Memory B cell (primary cell): ENCODE measurements at regions not wholly inside any gene's neighbourhood (a gene's known extent, or its start where the extent isn't known, plus 50 kb on each side); places are given as distances from the start of the nearest gene placed in this dataset.

ENCODE experiments used
- ATAC-seq: fragments of 150-1000 bp; cut with Tn5 transposase; 2 replicates; pipeline ENCODE4 v1.10.0; 2021; ENCODE audit warnings: low read depth, mild to moderate bottlenecking, moderate library complexity
- DNase-seq, 2 donors: peaks; one replicate each; pipeline ENCODE4 v3.0.0; 2022; ENCODE audit warnings: low spot score in 2 of 2
- H3K27ac Mint-ChIP-seq: one replicate; pipeline ENCODE4 v1.8.0; 2022; ENCODE audit warnings: mild to moderate bottlenecking, moderate library complexity, mixed read lengths
- H3K27me3 Mint-ChIP-seq: one replicate; pipeline ENCODE4 v1.8.0; 2022; ENCODE audit warnings: mixed read lengths
- H3K36me3 Mint-ChIP-seq: one replicate; pipeline ENCODE4 v1.8.0; 2022; ENCODE audit warnings: mild to moderate bottlenecking, mixed read lengths
- H3K4me1 Mint-ChIP-seq: one replicate; pipeline ENCODE4 v1.8.0; 2022; ENCODE audit warnings: mixed read lengths
- H3K4me3 Mint-ChIP-seq: one replicate; pipeline ENCODE4 v1.8.0; 2022; ENCODE audit warnings: mild to moderate bottlenecking, moderate library complexity, mixed read lengths
- H3K9me3 Mint-ChIP-seq: one replicate; pipeline ENCODE4 v1.8.0; 2022; ENCODE audit warnings: mixed read lengths

- peaks cover 2% of the 10 kb centered on the region for H3K9me3 Mint-ChIP-seq
- H3K4me3 Mint-ChIP-seq: no peak overlapping the region
- H3K36me3 Mint-ChIP-seq: no peaks in the 10 kb centered on the region
- H3K27ac Mint-ChIP-seq: no peak overlapping the region
- no peak for DNase-seq
- H3K27me3 Mint-ChIP-seq: no peaks in the 10 kb centered on the region
- H3K4me1 Mint-ChIP-seq: no peaks in the 10 kb centered on the region
- no peak for ATAC-seq
These were observed 529.2 kb downstream of the HAO1 start for GRCh38 chr20:7411075-7411474.

- H3K4me1 Mint-ChIP-seq: no peaks in the 10 kb centered on the region
- no peaks in the 10 kb centered on the region for H3K27me3 Mint-ChIP-seq
- peaks cover 2% of the 10 kb centered on the region for H3K9me3 Mint-ChIP-seq
- no peak overlapping the region for H3K4me3 Mint-ChIP-seq
- ATAC-seq (no peak), DNase-seq (no peak)
- no peaks in the 10 kb centered on the region for H3K36me3 Mint-ChIP-seq
- H3K27ac Mint-ChIP-seq: no peak overlapping the region
These were observed 524.8 kb downstream of the HAO1 start for GRCh38 chr20:7415427-7415826.

DNA sequence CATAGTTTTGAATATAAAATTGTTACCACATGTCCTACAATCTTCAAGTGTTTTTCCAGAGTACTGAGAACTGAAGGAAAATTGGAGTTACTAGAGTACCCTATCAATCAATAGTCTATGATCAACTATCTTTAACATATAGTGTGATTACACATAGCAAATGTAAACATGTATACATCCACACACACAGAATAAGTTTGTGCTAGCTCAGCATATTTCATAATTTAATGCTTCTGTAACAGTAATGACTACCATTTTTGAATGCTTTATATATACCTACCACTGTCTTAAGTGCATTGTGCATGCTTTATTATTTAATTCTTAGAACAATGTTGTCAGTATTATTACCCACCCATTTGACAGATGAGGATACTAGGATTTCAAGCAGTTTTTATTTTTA, 523.9 kb downstream of the HAO1 start:
- no peak for DNase-seq
- no peak for ATAC-seq
- no peak overlapping the region for H3K4me3 Mint-ChIP-seq
- H3K4me1 Mint-ChIP-seq: no peaks in the 10 kb centered on the region
- H3K9me3 Mint-ChIP-seq: peaks cover 2% of the 10 kb centered on the region
- no peak overlapping the region for H3K27ac Mint-ChIP-seq
- H3K36me3 Mint-ChIP-seq: no peaks in the 10 kb centered on the region
- no peaks in the 10 kb centered on the region for H3K27me3 Mint-ChIP-seq

DNA sequence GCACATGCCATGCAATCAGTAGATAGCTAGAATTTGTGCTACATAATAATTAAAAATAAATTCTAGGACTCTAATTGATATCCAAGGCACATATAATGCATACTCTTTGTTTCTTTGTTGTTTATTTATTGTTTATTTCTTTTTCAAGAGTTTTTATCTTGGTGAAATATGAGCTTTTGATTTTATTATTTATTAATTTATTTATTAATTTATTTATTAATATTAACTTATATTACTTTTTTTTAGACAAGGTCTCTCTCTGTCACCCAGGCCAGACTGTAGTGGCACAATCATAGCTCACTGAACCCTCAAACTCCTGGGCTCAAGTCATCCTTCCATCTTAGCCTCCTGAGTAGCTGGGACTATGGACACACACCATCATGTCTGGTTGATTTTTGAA, 519.9 kb downstream of the HAO1 start:
- Mint-ChIP-seq H3K27ac (no peak overlapping the region), H3K4me1 (no peaks in the 10 kb centered on the region), H3K9me3 (peaks cover 2% of the 10 kb centered on the region), H3K36me3 (no peaks in the 10 kb centered on the region), H3K4me3 (no peak overlapping the region), H3K27me3 (no peaks in the 10 kb centered on the region)
- no peak for DNase-seq
- ATAC-seq: no peak

DNA sequence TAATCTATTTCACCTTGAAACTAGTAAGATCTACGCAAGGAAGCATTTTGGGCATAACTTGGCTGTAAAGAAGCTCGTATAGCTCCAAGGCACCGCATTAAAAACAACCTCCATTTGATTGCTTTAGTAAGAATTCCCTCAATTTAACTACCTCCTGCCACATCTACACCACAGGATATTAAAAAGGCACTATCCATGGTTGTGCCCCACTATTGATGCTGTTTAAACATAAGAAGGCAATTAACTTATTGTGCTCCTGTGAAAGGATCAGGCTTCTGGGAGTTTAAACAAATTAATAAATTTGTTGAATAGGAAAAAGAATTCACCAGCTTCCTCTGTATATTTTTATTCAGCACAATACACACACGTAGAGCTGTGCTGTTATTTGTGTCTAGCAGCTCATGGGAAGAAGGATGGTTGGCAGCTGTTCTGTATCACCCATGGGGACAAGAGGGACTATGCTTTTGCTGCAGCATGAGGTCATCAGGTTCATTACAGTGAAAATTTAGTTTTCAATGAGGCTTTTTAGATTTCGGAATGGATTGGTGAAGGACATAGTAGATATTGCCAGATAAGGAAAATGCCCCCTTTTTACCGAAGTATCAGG, 513.3 kb downstream of the HAO1 start:
- Mint-ChIP-seq H3K4me1 (no peaks in the 10 kb centered on the region), H3K36me3 (no peaks in the 10 kb centered on the region), H3K27ac (no peak overlapping the region), H3K27me3 (no peaks in the 10 kb centered on the region), H3K9me3 (peaks cover 2% of the 10 kb centered on the region), H3K4me3 (no peak overlapping the region)
- DNase-seq (no peak), ATAC-seq (no peak)

DNA sequence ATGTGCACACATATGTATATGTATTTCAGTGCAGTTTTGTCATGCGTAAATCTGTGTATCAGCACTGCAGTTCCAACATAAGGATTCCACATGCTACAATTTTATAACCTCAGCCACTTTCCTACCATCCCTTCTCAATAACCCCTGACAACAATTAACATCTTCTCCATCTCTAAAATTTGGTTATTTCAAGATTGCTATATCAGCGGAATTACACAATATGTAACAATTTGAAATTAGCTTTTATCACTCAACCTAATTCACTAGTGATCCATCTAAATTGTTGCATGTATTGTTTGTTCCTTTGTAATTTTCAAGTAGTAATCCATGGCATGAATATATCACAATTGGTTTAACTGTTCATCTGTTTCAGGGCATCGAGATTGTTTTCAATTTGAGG, 511.3 kb downstream of the HAO1 start:
- DNase-seq (no peak), ATAC-seq (no peak)
- Mint-ChIP-seq H3K27me3 (no peaks in the 10 kb centered on the region), H3K36me3 (no peaks in the 10 kb centered on the region), H3K4me3 (no peak overlapping the region), H3K27ac (no peak overlapping the region), H3K4me1 (no peaks in the 10 kb centered on the region), H3K9me3 (peaks cover 2% of the 10 kb centered on the region)

DNA sequence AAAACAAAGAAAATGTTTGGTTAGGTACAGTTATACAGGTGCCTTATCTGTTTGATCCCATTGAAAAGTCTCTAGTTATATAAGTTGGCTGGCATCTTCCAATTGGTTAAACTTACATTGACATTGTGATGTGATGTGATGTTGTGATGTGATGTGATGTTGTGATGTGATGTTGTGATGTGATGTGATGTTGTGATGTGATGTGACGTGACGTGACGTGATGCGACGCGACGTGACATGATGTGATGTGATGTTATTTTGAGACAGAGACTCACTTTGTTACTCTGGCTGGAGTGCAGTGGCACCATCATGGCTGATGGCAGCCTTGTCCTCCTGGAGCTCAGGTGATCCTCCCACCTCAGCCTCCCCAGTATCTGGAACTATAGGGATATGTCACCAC, 507.6 kb downstream of the HAO1 start:
- DNase-seq (no peak), ATAC-seq (no peak)
- Mint-ChIP-seq H3K4me1 (no peaks in the 10 kb centered on the region), H3K27me3 (no peaks in the 10 kb centered on the region), H3K4me3 (no peak overlapping the region), H3K27ac (no peak overlapping the region), H3K36me3 (no peaks in the 10 kb centered on the region), H3K9me3 (peaks cover 2% of the 10 kb centered on the region)

GRCh38 chr20:7437311-7437710, 502.9 kb downstream of the HAO1 start:
- no peaks in the 10 kb centered on the region for H3K36me3 Mint-ChIP-seq
- no peak overlapping the region for H3K27ac Mint-ChIP-seq
- peaks cover 4% of the 10 kb centered on the region for H3K9me3 Mint-ChIP-seq
- H3K27me3 Mint-ChIP-seq: no peaks in the 10 kb centered on the region
- DNase-seq (no peak), ATAC-seq (no peak)
- H3K4me3 Mint-ChIP-seq: no peak overlapping the region
- H3K4me1 Mint-ChIP-seq: no peaks in the 10 kb centered on the region

DNA sequence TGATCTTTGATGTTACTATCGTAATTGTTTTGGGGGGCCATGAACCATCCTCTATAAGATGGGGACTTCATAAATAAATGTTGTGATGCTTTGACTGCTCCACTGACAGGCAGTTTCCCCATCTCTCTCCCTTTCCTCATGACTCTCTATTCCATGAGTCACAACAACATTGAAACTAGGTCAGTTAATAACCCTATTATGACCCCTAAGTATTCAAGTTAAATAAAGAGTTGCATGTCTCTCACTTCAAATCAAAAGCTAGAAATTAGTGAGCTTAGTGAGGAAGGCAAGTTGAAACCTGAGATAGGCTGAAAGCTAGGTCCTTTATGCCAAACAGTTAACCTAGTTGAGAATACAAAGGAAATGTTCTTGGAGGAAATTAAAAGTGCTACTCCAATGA, 491.0 kb downstream of the HAO1 start:
- Mint-ChIP-seq H3K4me3 (no peak overlapping the region), H3K27me3 (no peaks in the 10 kb centered on the region), H3K36me3 (no peaks in the 10 kb centered on the region)

GRCh38 chr20:7452890-7453289, 487.4 kb downstream of the HAO1 start:
- Mint-ChIP-seq H3K27me3 (no peaks in the 10 kb centered on the region), H3K4me3 (no peak overlapping the region), H3K4me1 (no peaks in the 10 kb centered on the region), H3K36me3 (no peaks in the 10 kb centered on the region), H3K27ac (no peak overlapping the region), H3K9me3 (no peaks in the 10 kb centered on the region)
- no peak for ATAC-seq
- no peak for DNase-seq

More for the DNA sequence above, 491.0 kb downstream of the HAO1 start:
- no peak for ATAC-seq
- H3K9me3 Mint-ChIP-seq: no peaks in the 10 kb centered on the region
- no peak for DNase-seq
- no peak overlapping the region for H3K27ac Mint-ChIP-seq
- H3K4me1 Mint-ChIP-seq: no peaks in the 10 kb centered on the region

GRCh38 chr20:7454047-7454446, 486.2 kb downstream of the HAO1 start:
- H3K36me3 Mint-ChIP-seq: no peaks in the 10 kb centered on the region
- no peak overlapping the region for H3K4me3 Mint-ChIP-seq
- no peak for DNase-seq
- H3K27me3 Mint-ChIP-seq: no peaks in the 10 kb centered on the region
- no peak for ATAC-seq
- peaks cover 2% of the 10 kb centered on the region for H3K9me3 Mint-ChIP-seq
- no peaks in the 10 kb centered on the region for H3K4me1 Mint-ChIP-seq
- no peak overlapping the region for H3K27ac Mint-ChIP-seq

DNA sequence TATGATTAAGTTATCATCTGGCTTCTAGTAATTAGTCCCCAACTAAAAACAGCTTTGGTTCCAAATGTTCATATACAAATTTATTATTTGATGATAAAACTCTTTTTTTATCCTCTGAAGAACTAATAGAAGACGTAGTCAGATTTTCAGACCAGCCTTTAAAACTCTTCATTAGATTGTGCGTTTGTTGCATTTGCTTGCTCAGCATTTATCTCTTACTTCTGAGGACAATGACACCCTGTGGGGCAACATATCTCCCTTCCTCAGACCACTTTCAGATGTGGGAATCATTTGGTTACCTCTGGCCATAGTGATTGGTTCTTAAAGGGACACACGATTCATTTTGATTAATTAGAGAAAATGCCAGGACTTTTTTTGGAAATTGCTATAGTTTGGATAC, 481.8 kb downstream of the HAO1 start:
- ATAC-seq: no peak
- Mint-ChIP-seq H3K9me3 (peaks cover 7% of the 10 kb centered on the region), H3K27ac (no peak overlapping the region), H3K4me3 (no peak overlapping the region), H3K27me3 (no peaks in the 10 kb centered on the region), H3K36me3 (no peaks in the 10 kb centered on the region), H3K4me1 (no peaks in the 10 kb centered on the region)
- DNase-seq: no peak

- Mint-ChIP-seq H3K4me3 (no peak overlapping the region), H3K27me3 (no peaks in the 10 kb centered on the region), H3K27ac (no peak overlapping the region), H3K36me3 (no peaks in the 10 kb centered on the region), H3K4me1 (no peaks in the 10 kb centered on the region), H3K9me3 (peaks cover 7% of the 10 kb centered on the region)
- ATAC-seq: no peak
- no peak for DNase-seq
These were observed 481.2 kb downstream of the HAO1 start for GRCh38 chr20:7459083-7459482.

DNA sequence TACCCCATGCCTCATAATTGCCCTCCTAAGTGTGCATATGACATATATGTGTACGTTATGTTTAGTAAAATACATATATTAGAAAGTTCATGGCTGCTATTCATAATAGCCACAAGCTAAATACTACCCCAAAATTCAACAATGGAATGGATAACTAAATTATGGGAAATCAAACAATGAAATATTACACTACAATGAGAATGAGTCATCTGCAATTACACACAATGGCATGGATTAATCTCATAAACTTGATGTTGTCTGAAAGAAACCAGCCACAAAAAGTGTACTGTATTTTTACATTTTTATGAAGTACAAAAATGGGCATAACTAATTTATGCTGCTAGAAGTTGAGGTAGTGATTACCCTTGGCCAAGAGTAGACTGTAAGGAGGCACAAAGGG, 477.0 kb downstream of the HAO1 start:
- Mint-ChIP-seq H3K36me3 (no peaks in the 10 kb centered on the region), H3K4me1 (no peaks in the 10 kb centered on the region), H3K27me3 (no peaks in the 10 kb centered on the region), H3K9me3 (peaks cover 11% of the 10 kb centered on the region), H3K4me3 (no peak overlapping the region), H3K27ac (no peak overlapping the region)
- no peak for ATAC-seq
- no peak for DNase-seq

DNA sequence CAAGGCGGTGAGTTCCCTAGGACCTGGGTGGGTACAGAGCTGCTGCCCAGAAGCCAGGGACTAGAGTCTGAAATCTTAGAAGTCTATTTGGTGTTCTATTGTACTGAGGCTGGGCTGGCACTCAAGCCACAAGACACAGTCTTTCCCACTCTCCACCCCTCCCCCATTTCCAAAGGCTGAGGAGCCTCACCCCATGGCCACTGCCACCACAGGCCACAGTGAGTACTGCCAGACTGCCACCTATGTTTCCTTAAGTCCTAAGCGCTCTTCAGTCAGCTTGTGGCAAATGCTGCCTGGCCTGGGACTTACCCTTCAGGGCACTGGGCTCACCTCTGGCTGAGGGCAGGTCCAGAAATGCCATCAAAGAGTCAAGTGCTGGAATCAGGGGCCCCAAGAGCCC, 469.3 kb downstream of the HAO1 start:
- Mint-ChIP-seq H3K4me1 (no peaks in the 10 kb centered on the region), H3K27ac (no peak overlapping the region), H3K27me3 (no peaks in the 10 kb centered on the region), H3K4me3 (no peak overlapping the region), H3K36me3 (no peaks in the 10 kb centered on the region), H3K9me3 (peaks cover 6% of the 10 kb centered on the region)
- ATAC-seq (no peak), DNase-seq (no peak)
